CD4-positive, alpha-beta T cell treated with Interferon gamma for 1 hour (primary cell): ENCODE measurements at regions not wholly inside any gene's neighbourhood (a gene's known extent, or its start where the extent isn't known, plus 50 kb on each side); places are given as distances from the start of the nearest gene placed in this dataset.
"Not testable (repeated sequence)": the region's sequence is repeated elsewhere in the genome, so short reads cannot be mapped to it uniquely, and the experiment has no call there.

Experiments used
- DNase-seq: peaks from one replicate; pipeline ENCODE4 v3.0.0-alpha.2; 2020

- no peak for DNase-seq
Observed at GRCh38 chr1:14273811-14274210, 324.7 kb upstream of the KAZN start.

GRCh38 chr1:14279891-14280290 is 318.6 kb upstream of the KAZN start:
- not testable (repeated sequence) for DNase-seq

- DNase-seq: no peak
Observed at GRCh38 chr1:14280909-14281308, 317.6 kb upstream of the KAZN start.

- no peak for DNase-seq
Observed at GRCh38 chr1:14281412-14281811, 317.1 kb upstream of the KAZN start.

- no peak for DNase-seq
Observed at GRCh38 chr1:14282707-14283106, 315.8 kb upstream of the KAZN start.

- no peak for DNase-seq
Observed at GRCh38 chr1:14285238-14285637, 313.2 kb upstream of the KAZN start.

GRCh38 chr1:14291182-14291581 is 307.3 kb upstream of the KAZN start:
- not testable (repeated sequence) for DNase-seq

- DNase-seq: no peak
Observed at GRCh38 chr1:14292520-14292919, 306.0 kb upstream of the KAZN start.

- no peak for DNase-seq
Observed at GRCh38 chr1:14294006-14294405, 304.5 kb upstream of the KAZN start.

GRCh38 chr1:14294860-14295536 is 303.5 kb upstream of the KAZN start:
- no peak for DNase-seq

GRCh38 chr1:14296795-14297194 is 301.7 kb upstream of the KAZN start:
- no peak for DNase-seq

- no peak for DNase-seq
Observed at GRCh38 chr1:14297356-14297755, 301.1 kb upstream of the KAZN start.

- no peak for DNase-seq
Observed at GRCh38 chr1:14298806-14299205, 299.7 kb upstream of the KAZN start.

GRCh38 chr1:14300991-14301703 is 297.3 kb upstream of the KAZN start:
- DNase-seq: no peak

- DNase-seq: no peak
Observed at GRCh38 chr1:14301704-14302024, 296.8 kb upstream of the KAZN start.

- no peak for DNase-seq
Observed at GRCh38 chr1:14302025-14302424, 296.5 kb upstream of the KAZN start.

- no peak for DNase-seq
Observed at GRCh38 chr1:14303011-14303410, 295.5 kb upstream of the KAZN start.

GRCh38 chr1:14304381-14304865 is 294.1 kb upstream of the KAZN start:
- DNase-seq: no peak

- no peak for DNase-seq
Observed at GRCh38 chr1:14308460-14308859, 290.0 kb upstream of the KAZN start.

- DNase-seq: no peak
Observed at GRCh38 chr1:14309984-14310383, 288.5 kb upstream of the KAZN start.

- no peak for DNase-seq
Observed at GRCh38 chr1:14310476-14310875, 288.0 kb upstream of the KAZN start.

GRCh38 chr1:14313731-14314431 is 284.6 kb upstream of the KAZN start:
- no peak for DNase-seq

- DNase-seq: no peak
Observed at GRCh38 chr1:14318830-14319229, 279.7 kb upstream of the KAZN start.

GRCh38 chr1:14320518-14320917 is 278.0 kb upstream of the KAZN start:
- no peak for DNase-seq
